ENCODE measurements at regions not wholly inside any gene's neighbourhood (a gene's known extent, or its start where the extent isn't known, plus 50 kb on each side); places are given as distances from the start of the nearest gene placed in this dataset.

DNA sequence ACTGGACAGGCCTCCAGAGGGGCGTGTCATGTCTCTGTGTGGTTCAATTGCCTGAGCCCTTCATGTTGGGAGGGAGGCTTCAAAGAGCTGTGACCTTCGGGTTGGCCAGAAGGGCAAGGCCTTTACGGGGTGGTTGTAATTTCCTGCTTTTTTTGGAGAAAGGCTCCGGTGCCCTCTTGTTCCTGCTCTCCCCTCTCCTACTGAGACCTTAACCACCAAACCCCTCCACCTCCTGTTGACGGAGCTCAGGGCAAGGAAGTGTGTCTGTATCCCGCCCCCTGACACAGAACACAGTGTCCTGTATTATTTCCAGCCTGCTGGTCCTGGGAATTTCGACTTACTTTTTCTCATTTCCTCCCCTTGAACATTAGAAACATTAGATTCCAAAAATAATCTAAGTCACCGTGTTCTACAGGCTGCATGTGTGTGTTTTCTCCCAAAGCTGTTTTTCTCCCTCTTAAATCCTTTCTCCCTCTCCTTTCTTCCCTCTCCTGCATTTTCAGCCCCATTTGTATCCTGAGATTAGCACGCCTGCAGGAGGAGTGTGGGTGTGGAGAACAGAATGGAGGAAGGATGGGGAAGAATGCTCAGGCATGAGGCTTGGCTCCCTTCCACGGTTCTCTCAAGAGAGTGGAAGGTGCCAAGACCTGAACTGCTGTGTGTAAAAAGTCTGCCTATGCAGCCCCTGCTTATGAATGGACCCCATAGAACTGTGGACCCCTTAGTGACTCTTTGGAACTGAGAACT lies 285.4 kb upstream of the ROPN1 start:
- no peak for DNase-seq

DNA sequence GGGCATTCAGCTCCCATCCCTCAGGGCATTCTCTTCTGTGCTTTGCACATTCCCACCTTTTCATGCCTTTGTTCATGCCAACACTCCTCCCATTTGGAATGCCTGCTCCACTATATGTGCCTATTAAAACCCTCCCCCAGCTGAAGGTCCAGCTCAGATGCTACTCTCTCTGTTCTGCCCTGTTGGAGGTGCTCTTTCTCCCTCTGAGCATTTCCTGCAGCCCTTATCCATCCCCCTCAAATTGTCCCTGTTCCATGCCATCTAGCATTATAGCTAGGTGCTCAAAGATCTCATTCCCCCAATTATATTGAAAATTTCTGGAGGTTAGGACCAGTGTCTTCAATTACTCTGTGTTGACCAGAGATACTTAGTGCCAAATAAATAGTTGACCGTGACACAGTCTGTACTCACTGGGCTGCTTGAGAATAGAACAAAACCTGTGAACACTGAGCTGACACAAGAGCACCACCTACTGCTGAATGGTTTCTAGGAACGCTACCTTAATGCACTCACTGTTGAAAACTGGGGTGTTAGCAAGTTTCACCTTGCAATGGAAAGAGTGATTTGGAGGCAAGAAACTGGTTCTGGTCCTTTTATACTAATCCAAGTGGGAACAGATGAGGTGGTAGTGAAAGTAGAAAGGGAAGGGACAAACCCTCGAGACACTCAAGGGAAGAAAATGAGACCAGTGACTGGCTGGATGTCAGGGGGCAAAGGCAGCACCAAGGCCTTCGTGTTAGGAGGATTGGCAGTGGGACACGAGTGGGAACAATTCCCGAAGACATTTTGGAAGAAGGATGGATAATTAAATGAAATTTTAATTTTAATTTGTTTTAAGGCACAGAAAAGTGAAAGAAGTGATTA lies 289.8 kb upstream of the ROPN1 start:
- DNase-seq: no peak

DNA sequence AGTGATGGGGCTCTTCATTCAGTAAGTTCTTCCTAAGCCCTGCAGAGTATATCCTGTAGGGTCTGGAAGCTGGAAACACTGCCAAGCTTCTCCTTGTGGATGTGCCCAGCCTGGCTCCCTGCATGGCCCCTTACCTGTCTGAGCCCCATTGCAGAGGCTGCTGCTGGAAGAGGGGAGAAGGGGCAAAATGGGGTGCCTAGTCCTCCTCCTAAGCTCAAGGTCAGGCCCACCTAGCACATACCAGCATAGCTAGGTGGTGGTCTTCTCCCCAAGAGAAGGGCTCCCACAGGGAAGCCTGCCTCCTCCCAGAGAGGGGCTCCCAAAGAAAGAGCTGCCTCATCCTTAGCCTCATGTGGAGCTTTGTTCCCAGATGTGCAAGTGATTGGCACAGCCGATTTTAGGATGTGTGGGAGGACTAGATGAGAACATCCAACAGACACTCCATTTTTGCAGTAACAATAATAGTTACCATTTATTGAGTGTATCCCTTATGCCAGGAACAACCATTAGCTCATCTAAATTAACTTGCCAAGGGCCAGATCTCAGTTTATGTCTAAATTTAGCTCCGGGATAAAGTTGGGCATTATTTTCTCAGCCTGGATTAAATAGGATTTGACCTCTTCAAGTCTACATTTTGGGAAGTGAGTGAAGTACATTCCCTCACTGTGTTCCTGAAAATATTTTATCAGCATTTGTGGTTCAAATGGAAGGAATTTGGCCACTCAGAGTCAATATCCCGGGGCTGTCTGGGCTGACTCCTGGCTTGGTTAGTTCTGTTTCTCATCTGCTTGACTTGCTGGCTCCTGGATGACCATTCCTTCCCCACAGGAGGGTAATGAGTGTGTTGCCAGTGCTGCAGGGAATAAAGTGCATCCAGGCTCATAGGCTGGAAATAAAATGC lies 291.1 kb upstream of the ROPN1 start:
- DNase-seq: no peak

DNA sequence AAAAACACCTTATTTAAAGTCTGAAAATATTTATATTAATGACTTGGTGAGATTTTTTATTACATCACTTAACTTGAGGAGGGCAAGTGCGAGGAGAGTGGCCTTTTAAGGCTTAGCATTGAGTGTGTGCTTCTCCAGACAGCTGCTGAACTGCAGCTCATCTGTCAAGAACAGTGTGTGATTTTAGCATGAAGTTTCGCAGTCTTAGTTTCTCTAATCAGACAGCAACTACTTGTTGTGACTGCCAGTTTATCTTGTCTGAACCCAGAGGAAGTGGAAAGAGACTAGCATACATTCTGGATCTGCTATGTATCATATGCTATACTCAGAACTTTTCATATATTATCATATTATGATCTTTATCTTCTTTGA lies 291.7 kb upstream of the ROPN1 start:
- DNase-seq: no peak

DNA sequence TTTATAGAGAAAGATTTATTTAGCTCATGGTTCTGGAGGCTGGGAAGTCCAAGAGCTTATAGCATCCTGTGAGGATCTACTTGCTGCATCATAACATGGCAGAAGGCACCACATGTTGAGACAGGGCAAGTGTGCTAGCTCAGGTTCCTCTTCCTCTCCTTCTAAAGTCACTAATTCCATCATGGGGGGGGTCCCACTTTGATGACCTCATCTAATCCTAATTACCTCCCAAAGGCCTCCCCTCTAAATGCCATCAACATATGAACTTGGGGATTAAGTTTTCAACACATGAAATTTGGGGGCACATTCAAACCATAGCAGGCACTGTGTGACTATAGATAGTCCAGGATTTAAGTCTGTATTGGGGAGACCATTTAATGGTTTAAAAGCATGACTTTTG lies 297.1 kb upstream of the ROPN1 start:
- no peak for DNase-seq

DNA sequence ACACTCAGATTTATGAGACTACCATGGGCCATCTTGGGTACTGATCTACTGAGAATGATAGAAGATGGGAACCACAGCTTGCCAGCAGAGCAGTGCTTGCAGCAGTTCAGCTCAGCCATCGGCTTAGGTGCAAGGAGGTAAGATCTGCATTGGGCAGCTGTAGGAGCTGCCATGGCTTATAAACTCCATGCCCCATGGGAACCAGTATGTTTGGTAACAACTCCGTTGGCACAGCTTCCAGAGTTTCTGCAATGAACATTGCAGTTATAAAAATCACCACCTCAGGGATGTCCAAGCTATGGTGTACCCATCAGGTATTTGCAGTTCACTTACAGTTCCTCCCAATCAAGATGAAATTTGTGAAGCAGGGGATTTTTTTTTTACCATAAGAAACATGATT lies 299.1 kb upstream of the ROPN1 start:
- no peak for DNase-seq

DNA sequence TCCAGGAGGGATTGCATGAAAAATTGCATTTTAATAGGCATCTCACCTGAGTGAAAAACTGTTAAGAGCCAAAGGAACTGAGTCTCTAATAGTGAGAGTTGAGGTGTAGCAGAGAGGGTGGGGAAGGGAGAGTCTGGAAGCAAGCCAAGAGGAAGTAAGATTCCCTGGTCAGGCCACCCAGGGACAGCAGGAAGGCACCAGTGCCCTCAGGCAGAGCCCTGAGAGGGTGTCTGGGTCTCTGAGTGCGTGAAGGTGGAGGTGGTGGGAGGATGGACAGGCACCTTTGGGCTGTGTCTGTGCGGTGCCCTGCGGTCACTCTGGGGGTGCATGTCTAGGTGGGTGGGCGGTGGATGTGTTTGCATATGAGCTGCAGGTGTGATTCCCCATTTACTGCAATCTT lies 300.4 kb upstream of the ROPN1 start:
- no peak for DNase-seq

DNA sequence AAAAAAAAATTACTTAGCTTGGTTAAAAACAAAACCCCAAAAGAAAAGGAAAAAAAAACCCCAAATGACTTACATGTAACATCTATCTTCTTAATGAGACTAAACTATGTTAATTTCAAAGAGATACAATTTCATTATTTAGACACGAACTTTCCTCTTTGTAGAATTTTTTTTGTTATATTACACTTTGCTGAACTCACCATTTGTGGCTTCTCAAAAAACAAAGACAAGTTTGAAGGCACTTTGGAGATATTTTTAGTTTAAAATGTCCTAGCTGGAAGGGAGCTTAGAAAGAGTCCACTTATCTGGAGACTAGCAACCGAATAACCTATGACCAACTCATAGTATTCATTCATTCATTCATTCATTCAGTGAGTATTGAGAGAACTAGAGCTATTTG lies 301.7 kb upstream of the ROPN1 start:
- no peak for DNase-seq

DNA sequence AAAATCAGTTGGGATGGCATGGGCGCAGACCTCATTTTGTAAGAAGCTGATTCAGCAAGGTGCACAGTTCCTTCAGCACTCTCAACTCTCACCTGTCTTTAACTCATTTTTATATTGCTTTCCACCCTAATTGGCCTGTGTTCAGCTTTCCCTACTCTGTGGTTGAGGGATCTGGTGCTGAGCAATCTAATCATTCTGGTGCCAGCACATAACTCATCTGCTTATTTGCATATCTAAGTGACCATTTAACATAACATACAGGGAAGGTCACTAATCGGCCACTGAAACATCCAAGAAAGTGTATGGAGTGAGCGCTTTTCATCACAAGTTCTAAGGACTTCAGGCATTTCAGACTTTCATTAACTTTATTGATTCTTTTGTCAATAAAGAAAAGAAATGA lies 303.4 kb upstream of the ROPN1 start:
- no peak for DNase-seq

GRCh38 chr3:124296406-124296805 lies 304.5 kb upstream of the ROPN1 start:
- DNase-seq: no peak

- DNase-seq: no peak
Measured at GRCh38 chr3:124297062-124297980, 305.4 kb upstream of the ROPN1 start.

- no peak for DNase-seq
Measured at GRCh38 chr3:124298301-124298700, 306.4 kb upstream of the ROPN1 start.

GRCh38 chr3:124298951-124299350 lies 307.0 kb upstream of the ROPN1 start:
- no peak for DNase-seq

DNA sequence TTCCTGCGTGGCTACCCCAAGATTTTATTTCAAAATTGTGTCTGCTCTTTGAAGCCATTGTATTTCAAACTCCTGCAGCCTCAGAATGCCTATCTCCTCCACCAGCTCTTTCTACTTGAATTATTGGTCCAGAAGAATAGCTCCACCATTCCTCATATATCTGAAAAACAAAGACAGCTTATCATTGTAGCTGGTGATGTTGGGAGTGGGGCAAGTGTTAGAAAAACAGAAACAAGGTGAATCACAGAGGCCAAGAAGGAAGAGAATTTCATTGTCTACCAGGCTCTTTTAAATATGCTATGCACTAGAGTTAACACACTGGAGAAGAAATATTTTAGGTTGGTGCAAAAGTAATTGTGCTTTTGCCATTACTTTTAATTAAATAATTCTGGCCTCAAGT lies 307.9 kb upstream of the ROPN1 start:
- no peak for DNase-seq

DNA sequence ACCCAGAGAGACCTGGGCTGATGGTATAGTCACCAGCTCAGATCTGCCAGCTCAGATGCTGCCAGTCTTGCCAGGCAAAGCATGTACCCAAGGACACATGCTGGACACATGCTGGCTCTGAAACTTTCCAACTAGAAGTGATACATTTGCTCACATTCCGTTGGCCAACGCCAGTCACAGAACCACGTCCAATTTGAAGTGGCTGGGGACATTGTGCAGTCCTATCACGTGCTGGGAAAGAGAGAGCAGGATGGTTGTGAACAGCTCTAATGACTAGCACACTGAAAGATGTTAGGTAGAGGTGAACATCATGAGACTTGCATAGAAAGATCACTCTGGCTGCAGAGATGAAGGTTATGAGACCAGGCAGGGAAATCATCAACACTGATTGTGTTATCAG lies 308.5 kb upstream of the ROPN1 start:
- DNase-seq: no peak

- DNase-seq: no peak
Measured at GRCh38 chr3:124303305-124303910, 311.5 kb upstream of the ROPN1 start.

GRCh38 chr3:124306665-124307064 lies 314.7 kb upstream of the ROPN1 start:
- no peak for DNase-seq

DNA sequence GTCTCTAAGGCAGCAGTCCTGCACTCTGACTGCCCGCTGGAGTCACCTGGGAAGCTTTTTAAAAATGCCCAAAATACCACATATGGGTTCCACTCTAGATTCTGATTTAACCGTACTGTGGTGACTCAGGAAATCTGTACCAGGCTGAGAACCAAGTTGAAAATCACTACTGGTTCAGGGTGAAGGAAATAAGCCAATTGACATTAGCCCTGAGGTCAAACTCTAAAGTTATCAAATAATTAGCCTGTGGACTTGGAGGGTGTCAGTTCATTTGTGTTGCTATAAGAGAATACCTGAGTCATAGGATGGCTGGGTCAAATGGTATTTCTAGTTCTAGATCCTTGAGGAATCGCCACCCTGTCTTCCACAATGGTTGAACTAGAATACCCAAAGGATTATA lies 321.7 kb upstream of the ROPN1 start:
- DNase-seq: no peak

DNA sequence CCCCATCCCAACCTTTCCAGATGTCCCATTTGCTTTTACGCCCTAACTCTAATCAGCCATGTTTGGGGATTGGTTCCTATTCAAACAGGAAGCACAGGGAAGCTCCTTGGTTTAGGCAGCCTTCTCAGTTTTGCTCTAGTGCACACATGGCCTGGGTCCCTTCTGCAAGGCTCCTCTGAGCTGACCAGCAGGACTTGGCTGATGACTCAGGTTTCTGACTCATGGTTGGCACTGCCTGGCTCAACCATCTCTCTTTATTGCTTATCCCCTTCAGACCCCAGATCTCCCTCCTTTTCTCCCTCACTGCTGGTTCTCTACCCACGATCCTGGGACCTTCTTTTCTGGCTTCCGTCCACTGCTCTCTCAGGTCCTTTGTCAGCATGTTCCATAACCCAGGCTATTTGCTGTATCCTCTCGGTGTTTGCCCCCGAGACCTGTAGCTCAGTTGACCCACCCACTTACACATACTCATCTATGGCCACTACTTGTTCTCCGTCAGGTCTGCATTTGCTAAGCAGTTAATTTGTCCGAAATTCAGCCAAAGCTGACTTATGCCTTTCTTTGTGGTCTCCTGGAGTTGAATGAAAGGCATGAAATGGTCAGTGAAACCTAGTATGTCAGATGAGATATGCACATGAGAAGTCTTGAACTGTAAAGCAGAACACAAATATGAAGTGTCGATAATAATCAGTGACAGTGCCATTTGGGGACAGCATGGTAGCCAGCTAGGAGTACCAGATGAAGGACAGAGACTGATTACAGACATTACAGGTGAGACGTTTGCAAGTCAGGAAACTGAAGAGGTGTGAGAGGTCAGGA lies 323.5 kb upstream of the ROPN1 start:
- no peak for DNase-seq

DNA sequence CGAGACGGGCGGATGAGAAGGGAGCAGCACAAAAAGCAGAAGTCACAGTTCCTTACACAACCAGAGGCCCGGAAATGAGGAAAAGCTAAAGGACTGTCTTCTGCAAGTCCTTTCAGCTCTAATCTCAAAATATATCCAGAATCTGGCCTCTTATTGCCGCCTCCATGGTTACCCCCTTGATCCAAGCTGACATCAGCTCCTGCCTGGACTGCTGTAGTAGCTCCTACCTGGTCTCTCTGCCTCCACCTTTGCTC lies 324.0 kb upstream of the ROPN1 start:
- no peak for DNase-seq

DNA sequence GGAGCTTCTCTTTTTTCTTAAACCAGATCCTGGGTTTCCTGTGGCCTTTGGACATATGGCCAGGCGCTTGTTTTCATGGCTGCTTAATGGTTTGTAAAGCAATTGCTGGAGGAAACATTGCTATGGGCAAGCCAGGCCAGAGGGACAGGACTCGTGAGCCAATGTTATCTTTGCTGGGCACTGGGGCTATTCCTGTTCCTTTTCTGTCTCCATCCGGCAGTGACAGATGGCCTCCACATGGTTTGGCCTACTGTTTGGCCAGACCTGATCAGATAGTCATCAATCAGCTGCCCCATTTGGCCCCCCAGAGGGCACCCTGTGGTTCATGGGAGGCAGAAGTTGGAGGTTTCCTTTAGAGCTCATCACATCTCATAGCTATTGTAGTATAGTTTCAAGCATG lies 326.1 kb upstream of the ROPN1 start:
- no peak for DNase-seq
